OCI-LY1 (cell line): ENCODE measurements at regions not wholly inside any gene's neighbourhood (a gene's known extent, or its start where the extent isn't known, plus 50 kb on each side); places are given as distances from the start of the nearest gene placed in this dataset.

ENCODE experiments used
- H2AFZ ChIP-seq: fragments of 200-600 bp; sonication (generic), shearing (Covaris generic); 2 replicates; pipeline ENCODE4 v1.6.0; 2014; ENCODE audit warnings: antibody characterized with exemption, mild to moderate bottlenecking, low read length
- H3F3A ChIP-seq: fragments of 200-600 bp; sonication (generic), shearing (Covaris generic); 2 replicates; pipeline ENCODE4 v1.6.0; 2014; ENCODE audit warnings: mild to moderate bottlenecking, antibody characterized with exemption, low read length, moderate library complexity; ENCODE audit not compliant: insufficient read depth
- H3K27ac ChIP-seq: fragments of 200-600 bp; sonication (generic); 2 replicates; pipeline ENCODE4 v1.5.1; 2014; ENCODE audit warnings: low read length, mixed run types, mild to moderate bottlenecking, low read depth; ENCODE audit not compliant: poor library complexity, severe bottlenecking
- H3K27me3 ChIP-seq: fragments of 200-600 bp; sonication (generic); 2 replicates; pipeline ENCODE4 v1.6.0; 2014; ENCODE audit warnings: antibody characterized with exemption, mild to moderate bottlenecking, low read length, moderate library complexity; ENCODE audit not compliant: insufficient read depth
- H3K36me3 ChIP-seq: fragments of 200-600 bp; sonication (generic); 2 replicates; pipeline ENCODE4 v1.6.1; 2014; ENCODE audit warnings: mild to moderate bottlenecking, antibody characterized with exemption, low read length, moderate library complexity, mixed read lengths; ENCODE audit not compliant: insufficient read depth
- H3K4me1 ChIP-seq: fragments of 200-600 bp; sonication (generic); 2 replicates; pipeline ENCODE4 v1.5.1; 2014; ENCODE audit warnings: mild to moderate bottlenecking, low read length, moderate library complexity; ENCODE audit not compliant: insufficient read depth, severe bottlenecking
- H3K4me2 ChIP-seq: fragments of 200-600 bp; sonication (generic), shearing (Covaris generic); 2 replicates; pipeline ENCODE4 v1.6.1; 2014; ENCODE audit warnings: low read length
- H3K4me3 ChIP-seq: fragments of 200-600 bp; sonication (generic); 2 replicates; pipeline ENCODE4 v1.5.1; 2014; ENCODE audit warnings: low read length, low read depth, mild to moderate bottlenecking, mixed read lengths; ENCODE audit not compliant: poor library complexity, severe bottlenecking
- H3K79me2 ChIP-seq: fragments of 200-600 bp; shearing (Covaris generic); 2 replicates; pipeline ENCODE4 v1.6.1; 2016; ENCODE audit warnings: mixed run types, low read length, mixed read lengths; ENCODE audit not compliant: insufficient read depth
- H3K9ac ChIP-seq: fragments of 200-600 bp; sonication (generic), shearing (Covaris generic); 2 replicates; pipeline ENCODE4 v1.6.1; 2014; ENCODE audit warnings: mild to moderate bottlenecking, low read length, mixed read lengths
- H3K9me2 ChIP-seq: fragments of 200-600 bp; sonication (generic), shearing (Covaris generic); 2 replicates; pipeline ENCODE4 v1.6.1; 2014; ENCODE audit warnings: low read depth, mild to moderate bottlenecking, low read length, mixed read lengths
- H3K9me3 ChIP-seq: fragments of 200-600 bp; shearing (Covaris generic); 2 replicates; pipeline ENCODE4 v1.6.1; 2014; ENCODE audit warnings: low read length, mixed read lengths
- H4K20me1 ChIP-seq: fragments of 200-600 bp; sonication (generic), shearing (Covaris generic); 2 replicates; pipeline ENCODE4 v1.6.0; 2016; ENCODE audit warnings: mild to moderate bottlenecking, low read length; ENCODE audit not compliant: insufficient read depth
- EZH2 ChIP-seq: fragments of 200-600 bp; sonication (generic), shearing (Covaris generic); IDR thresholded peaks from 2 replicates; pipeline ENCODE4 v1.8.0; 2017; ENCODE audit warnings: borderline replicate concordance, mixed run types, mild to moderate bottlenecking, antibody characterized with exemption, low read length, moderate library complexity, mixed read lengths
- TF ChIP-seq, protein P1 (sequence below): fragments of 200-600 bp; sonication (generic), shearing (Covaris generic); IDR thresholded peaks from 2 replicates; pipeline ENCODE4 v1.5.1; 2017; ENCODE audit warnings: mild to moderate bottlenecking, antibody characterized with exemption, low read length, moderate library complexity, mixed read lengths

DNA sequence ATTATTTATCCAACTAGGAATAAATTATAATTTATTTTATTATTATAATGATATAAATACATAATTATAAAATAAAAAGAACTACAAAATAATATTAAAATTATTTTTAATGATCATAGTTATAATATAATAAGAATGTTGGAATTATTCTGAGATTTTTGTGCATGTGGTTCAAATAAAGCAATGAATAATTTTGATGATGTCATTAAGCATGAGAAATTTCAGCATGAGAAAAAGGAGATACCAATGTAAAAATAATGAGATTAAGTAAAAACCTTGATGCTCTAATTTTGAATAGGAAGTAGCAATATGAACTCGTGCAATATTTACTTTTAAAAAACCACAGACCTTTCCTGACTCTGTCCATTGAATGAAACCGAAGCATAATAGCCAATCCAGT lies 181.8 kb upstream of the MTNR1B start:
- no peaks in the 10 kb centered on the region for H4K20me1 ChIP-seq
- no peak overlapping the region for H3K4me3 ChIP-seq
- no peaks in the 10 kb centered on the region for H3K36me3 ChIP-seq
- TF ChIP-seq, protein P1, sequence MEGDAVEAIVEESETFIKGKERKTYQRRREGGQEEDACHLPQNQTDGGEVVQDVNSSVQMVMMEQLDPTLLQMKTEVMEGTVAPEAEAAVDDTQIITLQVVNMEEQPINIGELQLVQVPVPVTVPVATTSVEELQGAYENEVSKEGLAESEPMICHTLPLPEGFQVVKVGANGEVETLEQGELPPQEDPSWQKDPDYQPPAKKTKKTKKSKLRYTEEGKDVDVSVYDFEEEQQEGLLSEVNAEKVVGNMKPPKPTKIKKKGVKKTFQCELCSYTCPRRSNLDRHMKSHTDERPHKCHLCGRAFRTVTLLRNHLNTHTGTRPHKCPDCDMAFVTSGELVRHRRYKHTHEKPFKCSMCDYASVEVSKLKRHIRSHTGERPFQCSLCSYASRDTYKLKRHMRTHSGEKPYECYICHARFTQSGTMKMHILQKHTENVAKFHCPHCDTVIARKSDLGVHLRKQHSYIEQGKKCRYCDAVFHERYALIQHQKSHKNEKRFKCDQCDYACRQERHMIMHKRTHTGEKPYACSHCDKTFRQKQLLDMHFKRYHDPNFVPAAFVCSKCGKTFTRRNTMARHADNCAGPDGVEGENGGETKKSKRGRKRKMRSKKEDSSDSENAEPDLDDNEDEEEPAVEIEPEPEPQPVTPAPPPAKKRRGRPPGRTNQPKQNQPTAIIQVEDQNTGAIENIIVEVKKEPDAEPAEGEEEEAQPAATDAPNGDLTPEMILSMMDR: no peak
- no peak for TF ChIP-seq EZH2
- no peak overlapping the region for H3K27ac ChIP-seq
- no peaks in the 10 kb centered on the region for H3K9me2 ChIP-seq
- H3K79me2 ChIP-seq: no peaks in the 10 kb centered on the region
- no peaks in the 10 kb centered on the region for H3K4me1 ChIP-seq
- no peak overlapping the region for H2AFZ ChIP-seq
- H3F3A ChIP-seq: no peaks in the 10 kb centered on the region
- no peaks in the 10 kb centered on the region for H3K27me3 ChIP-seq
- H3K9ac ChIP-seq: no peak overlapping the region
- H3K9me3 ChIP-seq: no peaks in the 10 kb centered on the region
- H3K4me2 ChIP-seq: no peak overlapping the region

DNA sequence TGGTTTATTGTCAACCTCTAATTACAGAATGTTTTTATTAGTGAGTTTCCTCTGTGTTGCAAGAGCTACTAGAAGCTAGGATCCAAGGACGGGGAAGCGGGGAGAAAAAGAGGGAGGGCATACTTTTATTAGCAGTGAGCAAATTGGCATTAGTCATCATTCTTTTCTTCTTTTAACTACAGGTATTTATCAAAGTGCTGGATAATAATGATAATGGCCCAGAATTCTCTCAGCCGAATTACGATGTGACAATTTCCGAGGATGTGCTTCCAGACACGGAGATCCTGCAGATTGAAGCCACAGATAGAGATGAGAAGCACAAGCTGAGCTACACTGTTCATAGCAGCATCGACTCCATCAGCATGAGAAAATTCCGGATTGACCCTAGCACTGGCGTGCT lies 179.7 kb upstream of the MTNR1B start:
- no peaks in the 10 kb centered on the region for H3K79me2 ChIP-seq
- no peak for TF ChIP-seq EZH2
- TF ChIP-seq, protein P1: no peak
- no peaks in the 10 kb centered on the region for H3K9me3 ChIP-seq
- no peak overlapping the region for H2AFZ ChIP-seq
- no peaks in the 10 kb centered on the region for H3K27me3 ChIP-seq
- no peaks in the 10 kb centered on the region for H4K20me1 ChIP-seq
- no peak overlapping the region for H3K4me2 ChIP-seq
- H3K9me2 ChIP-seq: no peaks in the 10 kb centered on the region
- no peaks in the 10 kb centered on the region for H3K36me3 ChIP-seq
- H3K4me3 ChIP-seq: no peak overlapping the region
- H3K9ac ChIP-seq: no peak overlapping the region
- H3F3A ChIP-seq: no peaks in the 10 kb centered on the region
- no peaks in the 10 kb centered on the region for H3K4me1 ChIP-seq
- H3K27ac ChIP-seq: no peak overlapping the region

DNA sequence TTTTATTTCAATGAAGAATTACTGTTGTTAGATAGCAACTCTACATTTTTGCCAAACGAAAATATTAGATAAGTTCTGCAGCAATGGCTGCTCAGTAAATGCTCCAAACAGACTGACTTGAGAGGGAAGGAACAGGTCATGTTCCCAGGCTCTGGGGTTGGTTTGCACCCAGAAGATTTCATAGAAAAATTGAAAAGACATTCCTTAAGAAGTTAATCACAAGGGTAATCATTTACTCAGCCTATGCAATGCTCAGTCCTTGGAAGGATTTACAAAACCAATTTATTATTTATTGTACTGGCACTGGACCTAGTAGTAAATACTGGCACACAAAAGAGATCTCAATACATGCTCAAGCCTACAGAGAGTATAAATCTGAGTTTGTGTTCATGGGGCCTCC lies 179.1 kb upstream of the MTNR1B start:
- no peaks in the 10 kb centered on the region for H3K27me3 ChIP-seq
- no peak overlapping the region for H3K27ac ChIP-seq
- no peaks in the 10 kb centered on the region for H3K4me1 ChIP-seq
- no peak overlapping the region for H3K4me3 ChIP-seq
- TF ChIP-seq EZH2: no peak
- TF ChIP-seq, protein P1: no peak
- no peaks in the 10 kb centered on the region for H3K79me2 ChIP-seq
- H3F3A ChIP-seq: no peaks in the 10 kb centered on the region
- no peak overlapping the region for H3K9ac ChIP-seq
- no peaks in the 10 kb centered on the region for H4K20me1 ChIP-seq
- no peak overlapping the region for H3K4me2 ChIP-seq
- H3K36me3 ChIP-seq: no peaks in the 10 kb centered on the region
- H3K9me3 ChIP-seq: no peaks in the 10 kb centered on the region
- H2AFZ ChIP-seq: no peak overlapping the region
- H3K9me2 ChIP-seq: no peaks in the 10 kb centered on the region
